HUES6 (cell line): ENCODE measurements at regions not wholly inside any gene's neighbourhood (a gene's known extent, or its start where the extent isn't known, plus 50 kb on each side); places are given as distances from the start of the nearest gene placed in this dataset.

Experiments used
- H3K27ac ChIP-seq: 2 replicates; pipeline ENCODE4 v1.7.0; 2013; ENCODE audit warnings: low read depth, mild to moderate bottlenecking, low read length, inconsistent platforms
- H3K27me3 ChIP-seq: 2 replicates; pipeline ENCODE4 v1.6.1; 2013; ENCODE audit warnings: low read length; ENCODE audit not compliant: control insufficient read depth, insufficient read depth
- H3K36me3 ChIP-seq: 2 replicates; pipeline ENCODE4 v1.6.1; 2013; ENCODE audit warnings: low read length; ENCODE audit not compliant: control insufficient read depth, insufficient read depth
- H3K4me1 ChIP-seq: 2 replicates; pipeline ENCODE4 v1.6.1; 2013; ENCODE audit warnings: low read length; ENCODE audit not compliant: control insufficient read depth, insufficient read depth
- H3K4me3 ChIP-seq: 2 replicates; pipeline ENCODE4 v1.5.1; 2013; ENCODE audit warnings: low read depth, low read length
- H3K9ac ChIP-seq: one replicate; pipeline ENCODE4 v1.6.1; 2013; ENCODE audit warnings: mild to moderate bottlenecking, low read length
- H3K9me3 ChIP-seq: 2 replicates; pipeline ENCODE4 v1.6.1; 2013; ENCODE audit warnings: low read depth, low read length; ENCODE audit not compliant: control insufficient read depth, insufficient read depth

DNA sequence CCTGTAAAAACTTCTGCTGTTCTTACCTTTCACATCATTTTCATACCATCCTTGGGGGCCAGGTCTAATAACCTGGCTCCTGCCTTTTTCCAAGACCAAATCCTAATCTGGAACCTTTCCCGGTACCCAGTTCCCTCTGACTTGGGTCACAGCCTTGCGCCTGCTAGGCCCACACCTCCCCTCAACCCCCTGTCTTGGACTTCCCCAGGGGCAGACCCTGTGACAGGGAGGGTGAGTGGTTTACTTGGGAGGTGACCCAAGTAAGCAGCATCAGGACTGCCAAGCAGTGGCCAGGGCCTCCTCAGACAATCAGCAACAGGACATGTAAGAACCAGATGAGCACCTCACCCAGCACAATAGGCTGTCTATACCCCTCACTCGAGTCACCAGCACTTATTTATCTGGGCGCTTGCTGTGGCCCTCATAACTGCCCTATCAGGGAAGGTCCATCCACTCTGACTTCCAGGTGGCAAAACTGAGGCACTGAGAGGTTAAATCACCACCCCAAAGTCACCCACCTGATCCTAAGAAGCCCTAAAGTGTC lies 124.7 kb downstream of the MATN1 start:
- Histone ChIP-seq H3K4me3 (no peak overlapping the region), H3K36me3 (no peaks in the 10 kb centered on the region), H3K9me3 (no peaks in the 10 kb centered on the region; the same call in 1 of the 2 replicates), H3K9ac (no peak overlapping the region), H3K4me1 (no peaks in the 10 kb centered on the region), H3K27ac (no peak overlapping the region), H3K27me3 (peaks cover 10% of the 10 kb centered on the region)

DNA sequence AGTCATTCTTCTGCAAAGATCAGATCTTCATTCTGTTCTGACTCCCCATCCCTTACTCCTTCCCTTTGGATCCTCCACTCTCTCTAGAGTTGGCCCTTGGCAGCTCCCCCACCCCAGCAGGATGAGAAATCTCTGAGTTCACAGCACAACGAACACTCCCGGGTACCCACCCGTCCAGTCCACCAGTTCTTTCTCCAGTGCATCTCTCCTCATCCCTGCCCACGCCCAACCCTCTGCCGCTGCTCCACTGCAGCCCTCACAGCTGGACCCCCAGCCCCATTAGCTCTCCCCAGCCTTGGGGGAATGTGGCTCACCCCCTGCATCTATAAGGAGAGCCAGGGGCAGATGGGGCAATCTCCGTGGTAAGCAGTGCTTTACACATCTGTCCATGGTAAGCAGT lies 125.7 kb downstream of the MATN1 start:
- H3K27ac ChIP-seq: no peak overlapping the region
- H3K4me1 ChIP-seq: no peaks in the 10 kb centered on the region
- no peaks in the 10 kb centered on the region for H3K36me3 ChIP-seq
- H3K4me3 ChIP-seq: no peak overlapping the region
- no peak overlapping the region for H3K9ac ChIP-seq
- H3K27me3 ChIP-seq: peaks cover 10% of the 10 kb centered on the region
- H3K9me3 ChIP-seq: peaks cover 3% of the 10 kb centered on the region

DNA sequence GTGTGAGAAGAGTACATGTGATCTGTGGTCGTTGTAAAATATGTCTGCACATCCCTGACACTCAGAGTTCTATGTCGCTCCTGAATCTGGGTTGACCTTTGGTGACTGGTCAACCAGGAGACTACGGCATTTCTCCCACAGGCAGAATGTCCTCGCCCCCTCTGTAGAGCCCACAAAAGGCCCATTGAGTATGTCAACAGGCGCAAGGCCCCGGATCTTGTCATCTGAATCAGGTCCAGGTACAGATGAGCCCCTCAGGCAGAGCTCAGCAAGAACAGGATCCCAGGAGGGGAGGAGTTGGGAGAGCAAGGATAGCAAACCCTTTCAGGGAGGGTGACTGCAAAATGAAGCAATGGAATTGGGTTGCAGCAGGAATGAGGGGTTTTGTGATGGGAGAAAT lies 126.5 kb downstream of the MATN1 start:
- H3K36me3 ChIP-seq: no peaks in the 10 kb centered on the region

DNA sequence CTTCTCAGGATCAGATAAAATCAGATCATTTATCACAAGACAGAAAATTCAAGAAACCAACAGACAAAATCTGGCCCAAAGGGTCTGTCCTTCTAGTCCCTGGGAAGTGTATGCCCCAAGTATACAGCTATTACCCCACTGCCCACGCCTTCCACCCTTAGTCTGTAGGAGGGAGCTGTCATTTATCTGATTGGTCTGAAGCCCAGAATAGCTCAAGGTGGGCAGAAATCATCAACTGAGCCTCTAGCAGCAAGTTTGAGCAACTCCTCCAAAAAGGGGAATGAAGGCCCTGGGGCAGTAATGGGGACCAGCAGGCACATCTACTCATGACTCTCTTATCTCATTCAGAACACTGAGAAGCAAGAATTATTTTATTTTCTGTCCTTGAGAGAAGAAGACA lies 126.9 kb downstream of the MATN1 start:
- Histone ChIP-seq H3K36me3 (no peaks in the 10 kb centered on the region), H3K9me3 (peaks cover 7% of the 10 kb centered on the region), H3K4me1 (no peaks in the 10 kb centered on the region), H3K27ac (no peak overlapping the region), H3K9ac (no peak overlapping the region), H3K27me3 (peaks cover 10% of the 10 kb centered on the region), H3K4me3 (no peak overlapping the region)

More for the DNA sequence above, 126.5 kb downstream of the MATN1 start:
- Histone ChIP-seq H3K27me3 (peaks cover 10% of the 10 kb centered on the region), H3K9ac (no peak overlapping the region), H3K4me1 (no peaks in the 10 kb centered on the region), H3K27ac (no peak overlapping the region), H3K4me3 (no peak overlapping the region), H3K9me3 (peaks cover 7% of the 10 kb centered on the region)

DNA sequence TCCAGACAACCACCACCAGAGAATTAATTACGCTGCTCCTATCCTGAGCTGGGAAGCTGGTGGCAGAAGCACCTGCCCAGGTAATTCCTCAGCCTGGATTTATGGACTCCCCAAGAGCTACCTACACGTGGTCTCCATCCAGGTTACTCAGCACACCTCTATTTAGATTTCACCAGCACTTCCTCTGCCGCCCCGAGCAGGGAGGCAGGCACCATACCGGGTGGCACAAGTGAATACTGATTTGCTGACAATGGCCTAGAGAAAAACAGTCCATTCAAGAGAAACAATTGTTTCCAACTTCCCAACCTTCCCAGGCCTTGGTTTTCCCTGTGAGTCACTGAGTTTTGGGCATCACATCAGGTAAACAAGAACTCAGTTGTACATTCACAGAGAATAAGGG lies 134.3 kb downstream of the MATN1 start:
- Histone ChIP-seq H3K9ac (no peak overlapping the region), H3K36me3 (no peaks in the 10 kb centered on the region)

DNA sequence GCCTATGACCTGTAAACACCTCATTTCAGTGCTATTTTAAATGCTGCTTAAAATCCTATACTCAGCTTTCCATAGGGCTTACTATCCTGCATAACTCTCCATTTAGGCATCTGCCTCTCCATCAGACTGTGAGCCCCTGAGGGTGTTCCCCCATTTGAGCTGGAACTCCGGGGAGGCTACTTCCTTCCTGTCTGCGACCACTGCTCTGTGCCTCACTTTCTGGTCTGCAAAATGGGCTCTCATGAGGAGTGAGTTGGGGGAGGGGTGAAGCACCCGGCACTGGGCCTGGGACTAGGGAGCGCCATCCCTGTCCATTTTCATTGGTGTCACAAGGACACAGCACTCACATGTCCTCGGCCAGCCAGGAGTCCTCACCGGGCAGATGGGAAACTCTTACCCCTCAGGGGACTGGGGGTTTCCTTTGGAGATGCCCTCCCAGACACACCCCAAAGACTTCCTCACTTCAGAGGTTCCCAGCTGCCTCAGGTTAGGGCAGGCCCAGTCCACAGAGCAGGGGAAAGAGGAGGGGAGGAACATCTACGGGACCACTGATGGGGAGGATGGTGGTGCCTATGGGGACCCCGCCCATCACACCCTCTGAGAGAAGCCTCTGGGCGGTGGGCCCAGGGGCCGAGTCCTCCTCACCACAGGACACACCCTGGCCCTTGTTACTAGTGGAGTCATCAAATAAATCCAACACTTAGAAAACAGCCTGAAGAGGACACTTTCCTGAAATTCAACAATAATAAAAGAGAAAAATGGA lies 134.9 kb downstream of the MATN1 start:
- Histone ChIP-seq H3K27me3 (no peaks in the 10 kb centered on the region), H3K27ac (no peak overlapping the region), H3K9me3 (peaks cover 7% of the 10 kb centered on the region), H3K4me3 (no peak overlapping the region), H3K36me3 (no peaks in the 10 kb centered on the region), H3K4me1 (no peaks in the 10 kb centered on the region), H3K9ac (no peak overlapping the region)

More for the DNA sequence above, 134.3 kb downstream of the MATN1 start:
- peaks cover 7% of the 10 kb centered on the region for H3K9me3 ChIP-seq
- no peaks in the 10 kb centered on the region for H3K27me3 ChIP-seq
- H3K27ac ChIP-seq: no peak overlapping the region
- H3K4me1 ChIP-seq: no peaks in the 10 kb centered on the region
- no peak overlapping the region for H3K4me3 ChIP-seq

DNA sequence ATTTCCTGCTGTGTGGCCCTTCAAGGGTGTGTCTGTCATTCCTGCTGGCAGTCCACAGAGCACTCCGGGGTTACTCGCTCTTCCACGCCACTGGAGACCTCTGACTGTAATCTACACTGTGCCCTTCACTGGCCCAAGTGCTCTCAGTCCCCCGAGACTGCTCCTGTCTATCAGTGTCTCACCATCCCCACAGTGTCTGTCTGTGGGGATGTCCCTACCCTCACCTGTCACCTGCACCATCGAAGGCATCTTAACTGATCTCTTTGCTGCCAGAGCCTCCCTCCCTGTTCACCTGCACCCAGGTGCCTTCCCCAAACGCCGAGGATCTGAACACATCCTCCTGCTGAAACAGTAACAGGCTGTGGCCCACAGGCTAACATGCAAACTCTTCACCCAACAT lies 136.7 kb downstream of the MATN1 start:
- H3K27me3 ChIP-seq: no peaks in the 10 kb centered on the region
- H3K27ac ChIP-seq: no peak overlapping the region
- H3K9me3 ChIP-seq: no peaks in the 10 kb centered on the region
- H3K36me3 ChIP-seq: no peaks in the 10 kb centered on the region
- H3K4me1 ChIP-seq: no peaks in the 10 kb centered on the region
- no peak overlapping the region for H3K4me3 ChIP-seq
- H3K9ac ChIP-seq: no peak overlapping the region

DNA sequence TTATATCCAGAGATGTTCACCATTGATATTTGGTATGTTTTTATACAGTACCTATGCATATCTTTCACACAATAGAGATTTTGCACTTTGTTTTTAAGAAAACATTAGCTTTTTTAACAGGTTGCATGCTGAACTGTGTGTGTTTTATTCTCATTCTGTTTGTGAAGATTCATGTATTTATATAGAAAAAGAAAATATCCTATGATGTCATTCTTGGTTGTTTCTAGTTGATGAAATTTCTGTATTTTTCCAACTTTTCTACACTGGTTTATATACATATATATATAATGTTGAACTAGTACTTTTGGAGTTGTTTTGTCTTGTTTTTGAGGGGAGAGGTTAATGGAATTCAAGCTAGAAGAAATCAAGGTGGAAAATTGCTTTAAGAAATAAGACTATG lies 143.8 kb downstream of the MATN1 start:
- Histone ChIP-seq H3K4me3 (no peak overlapping the region), H3K36me3 (no peaks in the 10 kb centered on the region), H3K27ac (no peak overlapping the region), H3K9ac (no peak overlapping the region), H3K9me3 (no peaks in the 10 kb centered on the region), H3K4me1 (no peaks in the 10 kb centered on the region), H3K27me3 (peaks cover 5% of the 10 kb centered on the region; the same call in 1 of the 2 replicates)

DNA sequence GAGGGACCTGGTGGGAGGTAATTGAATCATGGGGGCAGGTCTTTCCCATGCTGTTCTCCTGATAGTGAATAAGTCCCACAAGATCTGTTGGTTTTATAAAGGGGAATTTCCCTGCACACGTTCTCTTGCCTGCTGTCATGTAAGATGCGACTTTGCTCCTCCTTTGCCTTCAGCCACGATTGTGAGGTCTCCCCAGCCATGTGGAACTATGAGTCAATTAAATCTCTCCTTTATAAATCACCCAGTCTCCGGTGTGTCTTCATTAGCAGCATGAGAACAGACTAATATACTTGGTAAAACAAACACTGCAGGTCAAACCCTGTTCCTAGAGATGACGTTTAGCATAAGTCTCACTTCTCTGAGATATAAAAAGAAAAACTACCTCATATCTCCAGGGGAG lies 148.3 kb downstream of the MATN1 start:
- Histone ChIP-seq H3K4me1 (no peaks in the 10 kb centered on the region), H3K36me3 (no peaks in the 10 kb centered on the region), H3K27me3 (peaks cover 5% of the 10 kb centered on the region; the same call in 1 of the 2 replicates), H3K27ac (no peak overlapping the region), H3K9me3 (no peaks in the 10 kb centered on the region), H3K4me3 (no peak overlapping the region), H3K9ac (no peak overlapping the region)

DNA sequence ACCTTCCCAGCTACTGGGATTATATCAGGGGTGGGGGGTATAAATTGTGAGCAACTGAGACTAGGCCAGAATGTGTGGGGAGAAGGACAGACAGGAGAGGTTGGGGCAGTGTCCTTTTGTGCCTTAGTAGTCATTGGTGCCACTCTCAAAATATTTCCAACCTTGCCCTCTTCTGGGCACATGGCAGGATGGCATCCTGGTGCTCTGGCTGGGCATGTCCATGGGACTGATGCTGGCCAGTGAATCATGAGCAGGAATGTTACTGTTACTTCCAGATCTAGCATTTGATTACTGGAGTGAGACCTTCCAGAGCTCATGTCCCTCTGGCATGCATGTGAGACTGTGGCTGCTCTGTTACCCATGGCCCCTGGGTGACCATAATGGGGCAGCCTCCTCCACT lies 151.2 kb downstream of the MATN1 start:
- Histone ChIP-seq H3K27me3 (peaks cover 5% of the 10 kb centered on the region; the same call in 1 of the 2 replicates), H3K4me1 (no peaks in the 10 kb centered on the region), H3K36me3 (no peaks in the 10 kb centered on the region), H3K4me3 (no peak overlapping the region), H3K9ac (no peak overlapping the region), H3K9me3 (no peaks in the 10 kb centered on the region), H3K27ac (no peak overlapping the region)

DNA sequence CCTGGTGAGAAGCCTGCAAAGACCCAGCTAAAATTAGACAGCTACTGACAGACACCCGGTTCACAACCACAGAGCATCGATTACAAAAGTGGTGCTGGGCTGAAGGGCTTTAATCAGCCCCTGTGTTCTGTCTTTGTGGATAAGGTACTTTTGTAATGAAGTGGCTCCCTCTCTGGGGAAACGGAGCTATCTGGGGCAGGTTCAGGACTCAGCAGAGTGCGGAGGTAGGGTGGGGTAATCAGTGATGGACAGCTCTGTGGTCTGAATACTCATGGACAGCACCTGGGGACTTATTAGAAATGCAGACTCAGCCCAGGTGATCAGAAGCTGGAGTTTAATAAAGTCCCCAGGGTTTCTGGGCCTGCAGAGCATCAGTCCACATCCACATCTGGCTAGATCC lies 152.0 kb downstream of the MATN1 start:
- Histone ChIP-seq H3K27me3 (0 out of 2 replicates have a peak, but pooled peaks cover under 1% of the 10 kb centered on the region), H3K9ac (no peak overlapping the region), H3K27ac (no peak overlapping the region), H3K9me3 (no peaks in the 10 kb centered on the region), H3K36me3 (no peaks in the 10 kb centered on the region), H3K4me1 (no peaks in the 10 kb centered on the region), H3K4me3 (no peak overlapping the region)
